ENCODE measurements at regions not wholly inside any gene's neighbourhood (a gene's known extent, or its start where the extent isn't known, plus 50 kb on each side); places are given as distances from the start of the nearest gene placed in this dataset.

GRCh38 chr21:40915114-40915513 is 68.2 kb upstream of the DSCAM start:
- TF ChIP-seq CTCF (IDR thresholded peaks at IDR 0.05) (no peak), POLR2A (IDR thresholded peaks at IDR 0.05) (no peak)
- intact Hi-C loops (cut with DNase I; ENCODE audit: low total_unique reads) = no loop called here
- H3K36me3 ChIP-seq = no peaks in the 10 kb centered on the region
- H3K27me3 ChIP-seq = no peaks in the 10 kb centered on the region
- no peaks in the 10 kb centered on the region for H3K9me3 ChIP-seq
- no peak for DNase-seq
- H3K4me1 ChIP-seq = no peaks in the 10 kb centered on the region
- H3K27ac ChIP-seq = no peak overlapping the region
- H3K4me3 ChIP-seq = no peak overlapping the region

GRCh38 chr21:40923407-40923806 is 76.4 kb upstream of the DSCAM start:
- Histone ChIP-seq H3K36me3 (no peaks in the 10 kb centered on the region), H3K27ac (no peak overlapping the region), H3K9me3 (no peaks in the 10 kb centered on the region), H3K4me3 (no peak overlapping the region), H3K4me1 (no peaks in the 10 kb centered on the region), H3K27me3 (no peaks in the 10 kb centered on the region)
- intact Hi-C loops (cut with DNase I; ENCODE audit: low total_unique reads) = no loop called here
- DNase-seq = no peak
- TF ChIP-seq CTCF (IDR thresholded peaks at IDR 0.05) (no peak), POLR2A (IDR thresholded peaks at IDR 0.05) (no peak)

GRCh38 chr21:40923901-40924300 is 76.9 kb upstream of the DSCAM start:
- Histone ChIP-seq H3K27me3 (no peaks in the 10 kb centered on the region), H3K36me3 (no peaks in the 10 kb centered on the region), H3K27ac (no peak overlapping the region), H3K4me1 (no peaks in the 10 kb centered on the region), H3K4me3 (no peak overlapping the region), H3K9me3 (no peaks in the 10 kb centered on the region)
- intact Hi-C loops (cut with DNase I; ENCODE audit: low total_unique reads) = no loop called here
- TF ChIP-seq CTCF (IDR thresholded peaks at IDR 0.05) = no peak
- no peak for TF ChIP-seq POLR2A (IDR thresholded peaks at IDR 0.05)
- no peak for DNase-seq

GRCh38 chr21:40924641-40925040 is 77.7 kb upstream of the DSCAM start:
- no peaks in the 10 kb centered on the region for H3K36me3 ChIP-seq
- no peak for DNase-seq
- H3K27ac ChIP-seq = no peak overlapping the region
- H3K4me3 ChIP-seq = no peak overlapping the region
- intact Hi-C loops (cut with DNase I; ENCODE audit: low total_unique reads) = no loop called here
- no peaks in the 10 kb centered on the region for H3K27me3 ChIP-seq
- TF ChIP-seq POLR2A (IDR thresholded peaks at IDR 0.05) = no peak
- no peak for TF ChIP-seq CTCF (IDR thresholded peaks at IDR 0.05)
- no peaks in the 10 kb centered on the region for H3K9me3 ChIP-seq
- no peaks in the 10 kb centered on the region for H3K4me1 ChIP-seq

- no peaks in the 10 kb centered on the region for H3K36me3 ChIP-seq
- no peaks in the 10 kb centered on the region for H3K9me3 ChIP-seq
- no peaks in the 10 kb centered on the region for H3K27me3 ChIP-seq
- DNase-seq = no peak
- no peak for TF ChIP-seq POLR2A (IDR thresholded peaks at IDR 0.05)
- TF ChIP-seq CTCF (IDR thresholded peaks at IDR 0.05) = no peak
- intact Hi-C loops (cut with DNase I; ENCODE audit: low total_unique reads) = no loop called here
- no peak overlapping the region for H3K4me3 ChIP-seq
- H3K27ac ChIP-seq = no peak overlapping the region
- H3K4me1 ChIP-seq = no peaks in the 10 kb centered on the region
These were observed 79.3 kb upstream of the DSCAM start for GRCh38 chr21:40926238-40926637.
